ELR (cell line): ENCODE measurements at regions not wholly inside any gene's neighbourhood (a gene's known extent, or its start where the extent isn't known, plus 50 kb on each side); places are given as distances from the start of the nearest gene placed in this dataset.
"Not testable (repeated sequence)": the region's sequence is repeated elsewhere in the genome, so short reads cannot be mapped to it uniquely, and the experiment has no call there.

ENCODE experiments used
- DNase-seq: peaks from one replicate; pipeline ENCODE4 v3.0.0-alpha.2; 2015; ENCODE audit warnings: low read depth

GRCh38 chr14:105902131-105902898 is 375.9 kb downstream of the TMEM121 start:
- no peak for DNase-seq

DNA sequence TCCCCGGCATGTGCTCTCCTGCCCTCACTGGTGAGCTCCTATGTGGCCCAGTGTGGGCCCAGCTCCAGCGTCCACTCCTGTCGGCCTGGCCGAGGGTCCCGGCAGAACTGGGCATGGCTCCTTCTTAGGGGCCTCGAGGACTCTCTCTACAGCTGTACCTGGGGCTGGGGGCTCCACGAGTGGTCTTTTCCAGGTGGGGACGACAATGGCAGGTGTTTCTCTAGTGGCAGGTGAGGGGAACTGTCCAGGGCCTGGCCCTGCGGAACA is 376.4 kb downstream of the TMEM121 start:
- not testable (repeated sequence) for DNase-seq

DNA sequence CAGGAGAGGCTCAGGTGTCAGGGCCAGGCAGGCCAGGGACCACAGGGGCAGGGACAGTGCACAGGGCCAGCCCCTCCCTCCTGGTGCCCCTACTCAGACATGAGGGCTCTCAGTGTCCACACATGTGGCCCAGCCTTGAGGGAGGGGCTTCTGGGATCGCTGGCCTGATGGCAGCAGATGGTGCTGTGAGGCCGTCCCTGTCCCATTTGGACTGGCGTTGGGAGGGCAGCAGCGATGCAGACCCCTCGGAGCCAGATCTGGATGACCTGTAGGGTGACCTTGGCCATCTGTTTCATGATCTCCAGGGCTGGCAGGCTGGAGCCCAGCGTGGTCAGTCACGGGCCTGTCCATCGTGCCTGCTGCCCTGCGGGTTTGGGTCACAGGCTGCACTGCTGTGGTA is 377.6 kb downstream of the TMEM121 start:
- no peak for DNase-seq

GRCh38 chr14:105904379-105904778 is 378.0 kb downstream of the TMEM121 start:
- no peak for DNase-seq

GRCh38 chr14:105905456-105905855 is 379.1 kb downstream of the TMEM121 start:
- no peak for DNase-seq

GRCh38 chr14:105907276-105907675 is 380.9 kb downstream of the TMEM121 start:
- DNase-seq = no peak

- DNase-seq = no peak
These were observed 381.6 kb downstream of the TMEM121 start for GRCh38 chr14:105908006-105908405.

- DNase-seq = no peak
These were observed 382.1 kb downstream of the TMEM121 start for GRCh38 chr14:105908481-105908911.

GRCh38 chr14:105909046-105909827 is 382.9 kb downstream of the TMEM121 start:
- no peak for DNase-seq

GRCh38 chr14:105909828-105910120 is 383.4 kb downstream of the TMEM121 start:
- not testable (repeated sequence) for DNase-seq

DNA sequence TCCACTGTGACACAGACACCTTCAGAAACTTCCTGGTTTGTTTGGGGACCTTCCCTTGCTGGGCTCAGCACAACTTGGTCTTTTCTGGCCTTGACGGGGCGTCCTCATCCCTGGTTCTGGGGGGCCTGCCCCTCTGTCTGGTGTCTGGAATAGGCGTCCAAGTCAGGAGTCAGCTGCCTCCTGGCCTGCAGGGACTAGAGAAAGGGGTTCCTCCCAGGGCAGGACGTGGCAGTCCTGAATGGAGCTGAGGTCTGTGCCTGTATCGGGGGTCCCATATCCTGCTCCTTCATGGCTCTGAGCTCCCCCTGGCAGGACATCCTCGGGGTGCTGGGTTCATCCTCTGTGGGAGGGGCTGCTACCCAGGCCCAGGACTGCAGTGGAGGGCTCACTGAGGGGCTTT is 384.0 kb downstream of the TMEM121 start:
- no peak for DNase-seq

DNA sequence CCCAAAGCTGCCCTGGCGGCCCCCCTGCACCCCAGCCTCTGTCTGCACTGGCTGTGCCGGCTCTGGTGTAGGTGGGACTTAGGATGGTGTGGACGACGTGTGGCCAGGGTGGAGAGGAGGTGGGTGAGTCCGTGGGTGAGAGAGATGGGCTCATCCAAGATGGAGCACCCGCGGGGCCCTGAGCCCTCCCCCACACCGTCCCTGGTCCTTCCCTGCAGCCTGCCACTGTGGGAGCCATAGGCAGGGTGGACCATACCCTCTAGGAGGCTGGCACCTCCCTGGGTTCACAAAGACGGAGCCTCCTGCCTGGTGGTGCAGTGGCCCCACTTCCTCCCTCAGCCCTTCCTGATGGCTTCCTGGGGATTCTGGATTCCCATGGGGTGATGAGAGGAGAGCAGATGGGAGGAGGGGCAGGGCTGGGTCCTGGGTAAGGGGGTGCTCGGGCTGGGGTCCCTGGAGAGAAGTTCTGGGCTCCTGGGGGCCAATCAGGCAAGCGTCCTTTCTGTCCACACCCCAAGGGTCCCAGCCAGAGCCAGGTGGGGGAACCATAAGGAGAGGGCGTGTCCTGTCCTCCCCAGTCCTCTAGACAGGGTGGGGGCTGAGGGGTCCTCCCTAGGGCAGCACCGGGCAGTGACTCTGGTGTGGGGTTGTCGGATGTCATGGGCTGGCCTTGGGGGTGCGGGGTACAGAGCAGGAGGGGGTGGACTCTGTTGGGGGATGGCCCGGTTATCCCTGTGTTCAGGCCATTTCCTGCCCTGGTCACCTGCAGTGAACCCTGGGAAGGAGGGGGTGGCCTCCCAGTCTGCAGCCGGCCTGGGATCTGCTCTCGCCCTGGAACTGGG is 384.8 kb downstream of the TMEM121 start:
- DNase-seq = no peak

- DNase-seq = not testable (repeated sequence)
These were observed 385.5 kb downstream of the TMEM121 start for GRCh38 chr14:105911848-105912292.

GRCh38 chr14:105912641-105913180 is 386.3 kb downstream of the TMEM121 start:
- DNase-seq = no peak

DNA sequence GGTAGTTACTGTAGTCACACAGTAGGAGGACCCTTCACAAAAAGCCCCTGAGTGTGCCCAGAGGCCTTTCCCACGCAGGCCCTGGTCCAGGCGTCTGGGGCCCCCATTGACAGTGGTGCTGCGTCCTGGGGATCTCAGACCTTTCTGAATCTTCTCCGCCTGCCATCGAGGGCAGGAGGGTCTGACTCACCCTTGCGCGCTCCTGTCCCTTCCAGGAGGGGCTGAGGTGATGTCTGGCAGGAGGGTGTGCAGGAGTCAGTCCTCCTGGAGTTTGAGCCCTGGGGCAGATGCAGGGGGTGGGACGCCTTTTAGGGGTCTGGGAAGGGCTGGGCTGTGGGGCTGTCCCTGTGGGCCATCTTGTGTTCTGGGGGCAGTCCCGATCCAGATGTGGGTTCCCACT is 386.8 kb downstream of the TMEM121 start:
- DNase-seq = no peak

GRCh38 chr14:105913861-105914260 is 387.5 kb downstream of the TMEM121 start:
- no peak for DNase-seq

- not testable (repeated sequence) for DNase-seq
These were observed 387.9 kb downstream of the TMEM121 start for GRCh38 chr14:105914281-105914680.

GRCh38 chr14:105914738-105915385 is 388.5 kb downstream of the TMEM121 start:
- no peak for DNase-seq

GRCh38 chr14:105915546-105915945 is 389.2 kb downstream of the TMEM121 start:
- DNase-seq = not testable (repeated sequence)

DNA sequence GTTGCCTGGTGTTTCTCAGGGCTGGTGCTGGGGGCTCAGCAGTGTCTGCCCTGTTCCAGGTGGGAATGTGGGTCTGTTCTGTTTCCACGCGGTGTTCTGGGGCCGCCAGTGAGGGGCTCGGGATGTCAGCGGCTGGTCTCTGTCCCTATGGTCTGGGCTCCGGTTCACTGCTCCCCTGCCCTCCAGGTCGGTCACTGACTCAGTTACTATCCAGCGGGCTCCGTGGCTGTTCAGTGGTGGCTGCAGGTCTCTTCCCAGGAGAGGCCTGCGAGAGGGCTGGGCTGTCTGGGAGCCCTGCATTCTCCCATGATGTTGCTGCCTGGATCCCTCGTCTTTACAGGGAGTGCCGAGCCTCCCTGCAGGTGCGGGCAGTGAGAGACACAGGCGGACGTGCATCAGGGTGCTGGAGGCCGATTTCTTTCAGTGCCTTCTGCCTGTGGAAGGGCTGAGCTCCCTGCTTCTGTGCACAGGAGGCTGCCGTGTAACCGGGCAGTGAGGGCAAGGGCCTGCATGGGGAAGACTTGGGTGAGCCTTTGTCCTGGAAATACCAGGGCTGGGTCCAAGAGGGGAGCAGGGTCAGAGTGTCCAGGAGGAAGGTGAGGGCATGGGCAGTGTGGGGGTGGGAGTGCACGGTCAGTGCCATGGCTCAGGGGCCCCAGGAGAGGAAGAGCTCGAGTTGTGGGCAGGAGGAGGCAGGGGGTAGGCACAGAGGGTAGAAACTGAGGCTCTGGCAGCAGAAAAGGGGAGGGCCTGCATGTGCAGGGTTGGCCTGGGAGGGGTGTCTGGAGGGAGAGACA is 391.0 kb downstream of the TMEM121 start:
- not testable (repeated sequence) for DNase-seq

DNA sequence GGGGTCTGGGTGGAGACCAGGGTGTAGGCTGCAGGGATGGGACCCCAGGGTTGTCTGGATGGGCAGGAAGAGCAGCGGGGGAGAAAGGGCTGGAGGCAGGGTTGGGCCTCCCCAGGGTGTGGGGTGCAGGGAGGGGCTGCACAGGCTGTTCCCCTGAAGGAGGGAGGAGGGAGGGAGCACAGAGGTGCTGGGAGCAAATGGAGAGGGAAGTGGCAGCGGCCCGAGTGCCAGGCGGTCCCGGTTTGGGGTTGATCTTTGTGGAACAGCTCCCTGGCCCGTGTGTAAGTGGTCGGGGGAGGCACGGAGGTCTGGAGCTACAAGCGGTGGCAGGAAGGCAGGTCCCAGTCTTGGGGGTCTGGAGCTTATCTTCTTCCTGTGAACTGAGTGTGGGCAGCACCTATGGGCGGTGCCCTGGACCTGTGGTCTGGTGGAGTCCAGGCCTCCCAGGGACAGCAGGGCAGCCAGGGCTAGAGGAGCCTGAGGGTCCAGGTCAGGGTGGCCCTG is 391.6 kb downstream of the TMEM121 start:
- DNase-seq = no peak
